ENCODE measurements at regions not wholly inside any gene's neighbourhood (a gene's known extent, or its start where the extent isn't known, plus 50 kb on each side); places are given as distances from the start of the nearest gene placed in this dataset.

GRCh38 chr2:402206-402605, 114.3 kb upstream of the ALKAL2 start:
- Histone ChIP-seq H3K27ac (ENCODE audit: low read depth, low read length) (no peak overlapping the region), H3K4me1 (ENCODE audit: control insufficient read depth in 1 of 2, insufficient read depth in 2 of 2, low read length in 2 of 2) (no peaks in the 10 kb centered on the region), H3K9ac (ENCODE audit: low read length) (no peak overlapping the region), H3K27me3 (ENCODE audit: insufficient read depth, low read length) (0 out of 2 replicates have a peak, but pooled peaks cover 11% of the 10 kb centered on the region), H3K4me2 (ENCODE audit: low read length) (no peak overlapping the region), H3K9me2 (ENCODE audit: insufficient read depth) (no peaks in the 10 kb centered on the region), H3K36me3 (ENCODE audit: control insufficient read depth in 1 of 2, insufficient read depth in 2 of 2, low read length in 2 of 2) (no peaks in the 10 kb centered on the region), H4K20me1 (ENCODE audit: insufficient read depth) (no peaks in the 10 kb centered on the region), H2AFZ (ENCODE audit: low read depth, low read length, poor library complexity, severe bottlenecking) (no peak overlapping the region), H3K9me3 (ENCODE audit: control insufficient read depth in 1 of 2, insufficient read depth in 1 of 2, low read depth in 1 of 2, low read length in 2 of 2) (no peaks in the 10 kb centered on the region), H3K79me2 (ENCODE audit: insufficient read depth, low read length) (no peaks in the 10 kb centered on the region), H3K4me3 (replicated peaks in 1 of 2; ENCODE audit: low read depth in 1 of 2, low read length in 2 of 2) (no peak overlapping the region)
- intact Hi-C loops (cut with micrococcal nuclease), result no loop called here
- DNase-seq (ENCODE audit: low read depth, low spot score) (no peak), ATAC-seq (no peak)
- no peak for TF ChIP-seq ELF1 (IDR thresholded peaks at IDR 0.05; ENCODE audit: borderline replicate concordance, low read depth)
- TF ChIP-seq EZH2phosphoT487 (IDR thresholded peaks at IDR 0.05; ENCODE audit: borderline replicate concordance), result no peak
- TF ChIP-seq TCF7L2 (IDR thresholded peaks at IDR 0.05; ENCODE audit: borderline replicate concordance, extremely low read depth, insufficient read depth, insufficient read length), result no peak
- no peak for TF ChIP-seq ZFX (IDR thresholded peaks at IDR 0.05)
- ChIA-PET POLR2A (no interaction called here), RAD21 (ENCODE audit: low non-redundant PET in 1 of 2, low total read pairs in 2 of 2, uncharacterized antibody in 2 of 2, unreplicated experiment in 2 of 2) (no interaction called here), CTCF (no interaction called here)
- no TSS peak for BruUV-seq (replicated peaks)

GRCh38 chr2:401019-401679, 113.3 kb upstream of the ALKAL2 start:
- DNase-seq (ENCODE audit: low read depth, low spot score) (no peak), ATAC-seq (no peak)
- ChIA-PET POLR2A (no interaction called here), CTCF (no interaction called here), RAD21 (ENCODE audit: low non-redundant PET in 1 of 2, low total read pairs in 2 of 2, uncharacterized antibody in 2 of 2, unreplicated experiment in 2 of 2) (no interaction called here)
- Histone ChIP-seq H3K79me2 (ENCODE audit: insufficient read depth, low read length) (no peaks in the 10 kb centered on the region), H3K9me2 (ENCODE audit: insufficient read depth) (no peaks in the 10 kb centered on the region), H3K27ac (ENCODE audit: low read depth, low read length) (no peak overlapping the region), H3K9me3 (ENCODE audit: control insufficient read depth in 1 of 2, insufficient read depth in 1 of 2, low read depth in 1 of 2, low read length in 2 of 2) (no peaks in the 10 kb centered on the region), H3K9ac (ENCODE audit: low read length) (no peak overlapping the region), H3K27me3 (ENCODE audit: insufficient read depth, low read length) (0 out of 2 replicates have a peak, but pooled peaks cover 6% of the 10 kb centered on the region), H4K20me1 (ENCODE audit: insufficient read depth) (no peaks in the 10 kb centered on the region), H3K4me1 (ENCODE audit: control insufficient read depth in 1 of 2, insufficient read depth in 2 of 2, low read length in 2 of 2) (no peaks in the 10 kb centered on the region), H3K4me3 (replicated peaks in 1 of 2; ENCODE audit: low read depth in 1 of 2, low read length in 2 of 2) (no peak overlapping the region), H3K4me2 (ENCODE audit: low read length) (no peak overlapping the region), H3K36me3 (ENCODE audit: control insufficient read depth in 1 of 2, insufficient read depth in 2 of 2, low read length in 2 of 2) (no peaks in the 10 kb centered on the region), H2AFZ (ENCODE audit: low read depth, low read length, poor library complexity, severe bottlenecking) (no peak overlapping the region)
- BruUV-seq (replicated peaks), result no TSS peak
- intact Hi-C loops (cut with micrococcal nuclease), result no loop called here
- TF ChIP-seq ELF1 (IDR thresholded peaks at IDR 0.05; ENCODE audit: borderline replicate concordance, low read depth), result no peak
- TF ChIP-seq CBX3 (IDR thresholded peaks at IDR 0.05; ENCODE audit: low read depth), result no peak
- no peak for TF ChIP-seq RAD21 (IDR thresholded peaks at IDR 0.05; ENCODE audit: low read depth)
- no peak for TF ChIP-seq ATF3 (IDR thresholded peaks at IDR 0.05)
- TF ChIP-seq, protein P1, sequence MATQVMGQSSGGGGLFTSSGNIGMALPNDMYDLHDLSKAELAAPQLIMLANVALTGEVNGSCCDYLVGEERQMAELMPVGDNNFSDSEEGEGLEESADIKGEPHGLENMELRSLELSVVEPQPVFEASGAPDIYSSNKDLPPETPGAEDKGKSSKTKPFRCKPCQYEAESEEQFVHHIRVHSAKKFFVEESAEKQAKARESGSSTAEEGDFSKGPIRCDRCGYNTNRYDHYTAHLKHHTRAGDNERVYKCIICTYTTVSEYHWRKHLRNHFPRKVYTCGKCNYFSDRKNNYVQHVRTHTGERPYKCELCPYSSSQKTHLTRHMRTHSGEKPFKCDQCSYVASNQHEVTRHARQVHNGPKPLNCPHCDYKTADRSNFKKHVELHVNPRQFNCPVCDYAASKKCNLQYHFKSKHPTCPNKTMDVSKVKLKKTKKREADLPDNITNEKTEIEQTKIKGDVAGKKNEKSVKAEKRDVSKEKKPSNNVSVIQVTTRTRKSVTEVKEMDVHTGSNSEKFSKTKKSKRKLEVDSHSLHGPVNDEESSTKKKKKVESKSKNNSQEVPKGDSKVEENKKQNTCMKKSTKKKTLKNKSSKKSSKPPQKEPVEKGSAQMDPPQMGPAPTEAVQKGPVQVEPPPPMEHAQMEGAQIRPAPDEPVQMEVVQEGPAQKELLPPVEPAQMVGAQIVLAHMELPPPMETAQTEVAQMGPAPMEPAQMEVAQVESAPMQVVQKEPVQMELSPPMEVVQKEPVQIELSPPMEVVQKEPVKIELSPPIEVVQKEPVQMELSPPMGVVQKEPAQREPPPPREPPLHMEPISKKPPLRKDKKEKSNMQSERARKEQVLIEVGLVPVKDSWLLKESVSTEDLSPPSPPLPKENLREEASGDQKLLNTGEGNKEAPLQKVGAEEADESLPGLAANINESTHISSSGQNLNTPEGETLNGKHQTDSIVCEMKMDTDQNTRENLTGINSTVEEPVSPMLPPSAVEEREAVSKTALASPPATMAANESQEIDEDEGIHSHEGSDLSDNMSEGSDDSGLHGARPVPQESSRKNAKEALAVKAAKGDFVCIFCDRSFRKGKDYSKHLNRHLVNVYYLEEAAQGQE (IDR thresholded peaks at IDR 0.05; ENCODE audit: low read depth), result no peak
- TF ChIP-seq CEBPB (IDR thresholded peaks at IDR 0.05; ENCODE audit: low read depth), result no peak
- TF ChIP-seq SIN3A (IDR thresholded peaks at IDR 0.05; ENCODE audit: low read depth), result no peak
- no peak for TF ChIP-seq MAX (IDR thresholded peaks at IDR 0.05)
- no peak for TF ChIP-seq SP1 (IDR thresholded peaks at IDR 0.05; ENCODE audit: low read depth)
- no peak for TF ChIP-seq POLR2AphosphoS5 (IDR thresholded peaks at IDR 0.05; ENCODE audit: low read depth, low read length)
- TF ChIP-seq EZH2phosphoT487 (IDR thresholded peaks at IDR 0.05; ENCODE audit: borderline replicate concordance), result no peak
- TF ChIP-seq YY1 (IDR thresholded peaks at IDR 0.05; ENCODE audit: extremely low read depth, insufficient replicate concordance, low read depth, low read length), result no peak
- no peak for TF ChIP-seq CTCF (IDR thresholded peaks at IDR 0.05 in 2 of 3, conservative IDR thresholded peaks at IDR 0.05 in 1 of 3; ENCODE audit: borderline replicate concordance in 1 of 3, insufficient read depth in 1 of 3, low read depth in 2 of 3, low read length in 2 of 3)

Data from HCT116 (cell line).